Endothelial cell of hepatic sinusoid (primary cell): ENCODE measurements at regions not wholly inside any gene's neighbourhood (a gene's known extent, or its start where the extent isn't known, plus 50 kb on each side); places are given as distances from the start of the nearest gene placed in this dataset.

ENCODE experiments used
- in situ Hi-C: cut with HindIII; loops from 2 replicates; pipeline ENCODE4 v1.10.0; 2017; ENCODE audit warnings: low sequenced_read_pairs

DNA sequence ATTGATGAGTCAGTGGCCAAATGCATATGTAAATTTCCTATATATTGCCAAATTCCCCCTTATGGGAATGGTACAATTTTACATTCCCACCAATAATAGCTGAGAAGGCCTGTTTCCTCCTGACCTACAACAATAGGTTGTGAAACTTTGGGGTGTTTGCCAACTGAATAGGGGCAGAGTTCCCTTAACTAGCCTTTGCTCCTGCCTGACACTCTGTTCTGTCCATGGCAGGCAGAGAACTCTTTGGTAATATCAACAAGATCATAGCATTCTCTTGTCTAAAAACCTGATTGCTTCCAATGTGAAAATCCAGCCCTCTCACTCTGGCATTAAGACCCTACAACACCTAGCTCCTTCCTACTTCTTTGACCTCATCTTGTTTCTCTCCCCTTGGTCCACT is 149.7 kb downstream of the HAPSTR1 start:
- in situ Hi-C loops: no loop called here

GRCh38 chr16:9248162-9248561 is 156.7 kb downstream of the HAPSTR1 start:
- in situ Hi-C loops: no loop called here

DNA sequence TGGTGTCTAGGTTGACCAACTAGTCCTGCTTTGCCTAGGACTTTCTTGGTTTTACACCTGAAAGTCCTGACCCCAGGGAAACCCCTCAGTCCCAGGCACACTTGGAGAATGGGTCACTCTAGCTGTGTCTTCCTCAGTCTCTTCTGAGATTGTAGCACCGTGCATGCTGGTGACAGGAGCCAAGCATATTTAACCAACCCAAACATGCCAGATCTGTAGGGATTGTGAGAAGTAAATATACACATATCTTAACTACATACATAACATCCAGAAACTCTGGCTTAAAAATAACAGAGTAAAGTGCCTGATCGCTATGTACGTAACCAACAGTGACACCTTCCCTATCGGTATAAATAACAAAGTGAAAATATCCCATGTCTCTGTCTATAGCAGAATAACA is 158.1 kb downstream of the HAPSTR1 start:
- in situ Hi-C loops: no loop called here

DNA sequence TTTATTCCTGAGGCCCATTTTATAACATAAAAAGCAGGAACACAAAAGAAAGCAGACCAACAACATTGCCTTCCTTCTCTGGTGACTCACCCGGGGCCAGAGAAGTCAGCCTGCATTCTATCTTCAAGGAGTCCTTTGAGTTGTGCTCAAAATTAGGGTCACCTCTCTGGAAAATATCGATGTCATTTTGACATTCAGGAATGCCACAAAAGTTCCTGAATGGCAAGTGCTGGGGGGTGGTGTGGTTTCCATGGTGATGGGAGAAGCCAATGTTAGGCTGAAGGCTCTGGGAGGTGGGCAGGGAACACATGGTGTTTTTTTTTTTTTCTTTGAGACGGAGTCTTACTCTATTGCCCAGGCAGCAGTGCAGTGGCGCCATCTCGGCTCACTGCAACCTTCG is 159.6 kb downstream of the HAPSTR1 start:
- in situ Hi-C loops: no loop called here

GRCh38 chr16:9254863-9255262 is 163.4 kb downstream of the HAPSTR1 start:
- in situ Hi-C loops: no loop called here

DNA sequence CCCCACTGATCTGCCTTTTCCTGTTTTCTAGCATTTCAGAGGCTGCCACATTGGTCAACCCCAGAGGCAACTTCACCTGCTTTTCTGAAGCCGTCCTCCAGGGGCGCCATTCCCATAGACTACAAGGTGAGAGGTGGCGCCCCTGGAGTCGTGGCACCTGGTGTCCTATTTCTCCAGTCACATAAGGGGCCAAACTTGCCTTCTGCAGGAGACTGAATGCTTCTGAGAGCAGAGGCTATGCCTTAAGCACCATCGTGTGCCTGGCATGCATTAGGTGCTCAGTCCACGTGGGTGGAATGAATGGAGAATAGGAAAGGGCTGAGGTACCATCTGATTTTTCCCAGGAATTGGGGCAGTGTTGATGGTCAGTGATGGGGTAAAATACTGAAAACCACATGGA is 164.8 kb downstream of the HAPSTR1 start:
- in situ Hi-C loops: no loop called here

DNA sequence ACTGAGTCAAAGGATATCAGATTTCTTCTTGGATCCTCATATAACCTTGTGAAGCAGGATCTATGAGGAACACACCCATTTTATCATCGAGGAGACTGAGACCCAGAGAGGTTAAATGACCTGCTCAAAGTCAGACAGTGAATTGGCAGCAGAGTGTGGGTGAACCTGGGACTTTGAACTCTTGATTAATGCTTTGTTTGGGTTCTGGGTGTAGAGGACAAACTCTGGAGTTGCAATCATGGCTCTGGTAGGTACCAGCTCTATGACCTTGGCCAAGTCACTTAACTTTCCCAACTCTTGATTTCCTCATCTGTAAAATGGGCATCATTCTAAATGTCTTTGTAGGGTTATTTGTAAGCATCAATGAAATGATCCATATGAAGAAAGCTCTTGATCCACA is 166.4 kb downstream of the HAPSTR1 start:
- in situ Hi-C loops: no loop called here

DNA sequence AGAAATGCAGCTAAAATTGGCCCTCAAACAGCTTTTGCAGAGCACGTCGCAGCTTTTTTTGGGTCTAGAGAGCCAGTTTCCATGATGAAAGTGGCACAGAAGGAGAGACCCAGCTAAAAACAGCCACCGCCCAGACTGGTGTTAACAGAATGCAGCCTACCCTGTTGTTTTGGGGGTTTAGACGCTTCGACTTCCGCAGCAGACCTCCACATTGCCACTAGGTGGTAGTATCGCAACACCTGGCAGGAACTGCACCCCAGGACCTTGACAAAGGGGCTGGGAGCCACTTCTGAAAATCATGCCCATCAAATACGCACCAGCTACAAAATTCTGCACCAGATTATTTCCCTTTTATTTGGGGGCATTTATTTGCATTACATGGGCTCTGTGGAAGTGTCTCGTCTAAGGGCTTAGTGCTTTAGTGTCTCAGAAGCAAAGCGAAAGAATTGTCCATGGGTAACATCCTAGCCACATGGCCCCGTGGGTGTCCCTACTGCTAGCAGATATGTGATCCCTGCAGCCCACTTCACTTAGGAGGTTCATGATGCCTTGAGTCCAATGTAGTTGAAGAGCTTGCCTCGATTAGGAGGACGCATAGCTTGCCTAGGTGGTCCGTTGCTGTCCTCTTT is 167.1 kb downstream of the HAPSTR1 start:
- in situ Hi-C loops: no loop called here

DNA sequence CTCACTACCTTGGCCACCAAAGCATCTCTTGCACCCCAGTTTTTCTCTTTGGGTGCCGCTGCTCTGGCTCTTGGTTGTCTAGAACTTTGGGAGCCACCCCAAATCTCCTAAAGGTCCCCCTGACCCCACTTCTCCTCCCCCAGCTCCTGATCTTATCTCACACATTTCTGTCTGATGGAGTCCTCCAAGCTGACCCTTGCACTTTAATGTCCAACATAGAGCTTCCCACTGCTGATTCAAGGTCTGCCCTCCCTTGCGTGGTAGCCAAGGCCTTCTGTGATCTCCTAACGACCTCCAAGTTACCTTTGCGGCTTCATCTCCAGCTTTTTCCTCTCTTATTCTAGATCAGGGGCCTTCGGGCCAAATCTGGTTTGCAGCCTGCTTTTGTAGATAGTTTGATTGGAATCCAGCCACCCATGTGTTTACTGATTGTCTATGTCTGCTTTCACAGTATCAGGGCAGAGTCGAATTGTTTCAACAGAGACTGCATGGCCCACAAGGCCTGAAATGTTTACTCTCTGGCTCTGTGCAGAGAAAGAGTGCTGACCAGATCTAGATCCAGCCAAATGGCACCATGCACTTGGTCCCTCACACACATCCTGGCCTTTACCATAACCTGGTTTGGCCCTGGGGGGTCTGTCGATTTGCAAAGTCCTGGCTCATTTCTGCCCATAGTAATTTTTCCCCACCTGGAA is 168.6 kb downstream of the HAPSTR1 start:
- in situ Hi-C loops: no loop called here

- in situ Hi-C loops: no loop called here
These were observed 169.2 kb downstream of the HAPSTR1 start for GRCh38 chr16:9260666-9261065.

DNA sequence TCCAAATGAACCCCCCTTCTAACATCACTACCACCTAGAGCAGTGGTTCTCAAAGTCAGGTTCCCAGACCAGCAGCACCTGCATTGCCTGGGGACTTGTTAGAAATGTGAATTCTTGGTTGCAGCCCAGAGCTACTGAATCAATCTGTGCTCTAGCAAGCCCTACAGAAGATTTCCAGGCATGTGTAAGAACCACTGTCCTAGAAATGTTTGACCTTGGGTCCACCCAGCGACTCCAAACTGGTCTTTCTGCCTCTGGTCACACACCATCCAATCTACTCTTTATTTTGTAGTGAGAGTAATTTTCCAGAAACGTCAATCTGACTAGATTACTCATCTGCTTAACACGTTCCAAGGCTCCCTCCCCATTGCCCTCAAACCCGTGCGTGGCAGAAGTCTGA is 169.9 kb downstream of the HAPSTR1 start:
- in situ Hi-C loops: no loop called here

- in situ Hi-C loops: no loop called here
These were observed 171.7 kb downstream of the HAPSTR1 start for GRCh38 chr16:9262941-9263715.

DNA sequence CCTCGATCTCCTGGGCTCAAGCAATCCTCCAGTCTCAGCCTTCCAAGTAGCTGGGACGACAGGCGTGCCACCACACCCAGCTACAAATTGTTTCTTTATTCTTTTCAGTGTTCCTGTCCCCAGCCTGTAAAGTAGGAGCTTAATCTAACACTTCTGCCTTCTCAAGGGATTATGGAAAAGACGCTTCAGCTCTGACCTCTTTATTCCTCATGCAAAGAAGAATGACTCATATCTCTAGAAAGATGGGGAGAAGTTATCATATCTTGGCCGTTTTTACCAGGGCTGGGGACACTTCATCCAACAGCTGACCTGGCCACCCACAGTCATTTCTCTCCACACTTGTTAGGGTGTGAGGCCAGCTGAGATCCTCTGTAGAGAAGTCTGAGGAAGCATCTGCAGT is 172.6 kb downstream of the HAPSTR1 start:
- in situ Hi-C loops: no loop called here

GRCh38 chr16:9268446-9268845 is 177.0 kb downstream of the HAPSTR1 start:
- in situ Hi-C loops: no loop called here

DNA sequence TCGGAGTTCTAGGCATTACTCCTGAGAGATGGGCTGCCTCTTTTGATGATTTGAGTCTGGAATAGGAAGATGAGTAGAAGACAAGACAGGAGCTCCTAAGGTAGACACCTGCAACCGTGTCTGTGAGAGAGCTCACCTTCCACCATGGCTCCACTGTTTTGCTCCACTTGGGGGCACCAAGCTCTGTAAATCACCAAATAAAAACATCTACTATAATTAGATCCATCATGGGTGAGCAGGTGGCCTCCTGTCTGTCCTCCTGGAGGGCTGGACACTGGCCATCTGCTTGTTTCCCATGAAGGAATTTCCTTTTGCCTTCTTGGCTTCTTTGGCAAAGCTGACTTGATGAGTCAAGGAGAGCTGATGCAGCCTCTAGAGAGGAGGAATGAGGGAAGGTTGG is 179.0 kb downstream of the HAPSTR1 start:
- in situ Hi-C loops: no loop called here

- in situ Hi-C loops: no loop called here
These were observed 179.5 kb downstream of the HAPSTR1 start for GRCh38 chr16:9270941-9271340.

DNA sequence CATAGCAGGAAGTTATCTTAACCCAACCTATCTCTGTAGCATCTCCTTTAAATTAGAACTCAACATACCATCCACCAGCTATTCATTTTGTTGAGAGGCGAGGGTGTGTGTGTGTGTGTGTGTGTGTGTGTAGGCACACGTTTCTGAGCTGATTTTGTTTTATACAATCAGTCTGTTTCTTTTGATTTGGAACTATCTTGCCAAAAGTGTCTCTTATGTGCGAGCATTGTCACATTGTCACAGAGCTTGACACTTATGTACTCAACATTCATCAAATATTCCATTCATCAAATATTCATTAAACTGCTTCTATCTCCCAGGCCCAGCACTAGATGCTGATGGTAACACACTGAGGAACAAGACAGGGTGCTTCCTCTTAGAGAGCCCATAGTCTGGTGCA is 180.4 kb downstream of the HAPSTR1 start:
- in situ Hi-C loops: no loop called here

- in situ Hi-C loops: no loop called here
These were observed 183.9 kb downstream of the HAPSTR1 start for GRCh38 chr16:9275377-9275776.

- in situ Hi-C loops: no loop called here
These were observed 184.4 kb downstream of the HAPSTR1 start for GRCh38 chr16:9275816-9276354.

DNA sequence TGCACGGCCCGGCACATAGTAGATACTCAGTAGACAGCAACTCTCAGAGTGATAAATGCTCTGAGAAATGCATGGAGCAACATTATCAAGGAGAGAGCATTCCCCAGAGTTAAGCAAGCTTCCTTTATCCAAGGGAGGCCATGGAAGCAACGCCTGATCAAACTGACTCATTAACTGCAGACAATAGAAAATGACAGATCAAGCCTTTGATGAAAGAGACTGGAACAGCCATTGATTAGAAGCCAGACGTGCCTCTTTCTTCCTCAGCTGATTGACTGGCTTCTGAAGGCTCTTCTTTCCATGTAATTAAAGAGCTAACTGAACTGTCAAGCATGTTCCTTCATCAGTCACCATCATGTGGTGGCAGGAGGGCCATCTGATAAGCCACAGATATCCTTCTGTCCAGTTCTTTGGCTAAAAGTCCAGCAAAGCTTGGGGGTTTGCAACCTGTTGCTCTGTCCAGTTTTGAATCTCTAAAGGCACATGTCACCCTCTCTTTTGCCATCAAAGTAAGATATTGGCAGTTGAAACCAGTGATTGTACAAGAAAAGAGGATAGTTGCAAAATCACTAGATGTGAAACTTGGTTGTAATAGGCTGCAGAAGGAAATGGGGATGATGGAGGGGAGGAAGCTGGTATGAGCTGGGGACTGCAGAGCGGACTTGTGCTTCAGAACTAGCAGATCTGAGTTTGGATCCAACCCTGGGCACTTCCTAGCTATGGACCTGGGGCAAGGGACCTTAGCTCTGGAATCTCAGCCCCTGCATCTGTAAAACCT is 188.0 kb downstream of the HAPSTR1 start:
- in situ Hi-C loops: no loop called here

- in situ Hi-C loops: no loop called here
These were observed 188.6 kb downstream of the HAPSTR1 start for GRCh38 chr16:9280069-9280466.
